ENCODE measurements at regions not wholly inside any gene's neighbourhood (a gene's known extent, or its start where the extent isn't known, plus 50 kb on each side); places are given as distances from the start of the nearest gene placed in this dataset.

DNA sequence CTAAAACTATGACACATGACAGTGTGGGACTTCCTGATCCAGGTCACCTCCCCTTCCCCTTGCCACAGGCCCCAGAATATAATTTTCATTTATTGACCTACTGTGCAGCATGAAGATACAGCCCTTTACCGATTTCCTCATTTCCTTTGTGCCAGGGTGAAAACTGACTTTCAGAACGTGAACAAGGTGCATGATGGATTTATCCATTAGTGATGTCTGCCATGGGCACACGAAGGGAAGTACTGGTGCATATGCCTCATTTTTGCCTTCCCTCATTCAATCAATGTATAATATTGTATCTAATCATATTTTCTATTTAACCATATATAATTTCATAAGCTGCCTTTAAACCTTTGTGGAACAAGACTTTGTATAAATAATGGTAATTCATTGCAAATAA lies 144.4 kb upstream of the WNT4 start:
- no peak for TF ChIP-seq POLR2AphosphoS5 (IDR thresholded peaks at IDR 0.05)
- TF ChIP-seq, protein P1, sequence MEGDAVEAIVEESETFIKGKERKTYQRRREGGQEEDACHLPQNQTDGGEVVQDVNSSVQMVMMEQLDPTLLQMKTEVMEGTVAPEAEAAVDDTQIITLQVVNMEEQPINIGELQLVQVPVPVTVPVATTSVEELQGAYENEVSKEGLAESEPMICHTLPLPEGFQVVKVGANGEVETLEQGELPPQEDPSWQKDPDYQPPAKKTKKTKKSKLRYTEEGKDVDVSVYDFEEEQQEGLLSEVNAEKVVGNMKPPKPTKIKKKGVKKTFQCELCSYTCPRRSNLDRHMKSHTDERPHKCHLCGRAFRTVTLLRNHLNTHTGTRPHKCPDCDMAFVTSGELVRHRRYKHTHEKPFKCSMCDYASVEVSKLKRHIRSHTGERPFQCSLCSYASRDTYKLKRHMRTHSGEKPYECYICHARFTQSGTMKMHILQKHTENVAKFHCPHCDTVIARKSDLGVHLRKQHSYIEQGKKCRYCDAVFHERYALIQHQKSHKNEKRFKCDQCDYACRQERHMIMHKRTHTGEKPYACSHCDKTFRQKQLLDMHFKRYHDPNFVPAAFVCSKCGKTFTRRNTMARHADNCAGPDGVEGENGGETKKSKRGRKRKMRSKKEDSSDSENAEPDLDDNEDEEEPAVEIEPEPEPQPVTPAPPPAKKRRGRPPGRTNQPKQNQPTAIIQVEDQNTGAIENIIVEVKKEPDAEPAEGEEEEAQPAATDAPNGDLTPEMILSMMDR (IDR thresholded peaks at IDR 0.05): no peak

Data from gastroesophageal sphincter (tissue), 3 donors.